Upper lobe of left lung (tissue), 6 donors: ENCODE measurements at regions not wholly inside any gene's neighbourhood (a gene's known extent, or its start where the extent isn't known, plus 50 kb on each side); places are given as distances from the start of the nearest gene placed in this dataset.
A peak's percentile ranks its signal among the peaks of the same experiment; 100 is the strongest.
"Not testable (repeated sequence)": the region's sequence is repeated elsewhere in the genome, so short reads cannot be mapped to it uniquely, and the experiment has no call there.

ENCODE experiments used
- ATAC-seq, 2 donors: fragments of 200-7000 bp; cut with Tn5 transposase; one replicate each; pipeline ENCODE4 v1.9.1; 2022; ENCODE audit warnings: mild to moderate bottlenecking in 2 of 2, moderate library complexity in 2 of 2; ENCODE audit not compliant: low FRiP score in 2 of 2
- DNase-seq, 2 donors: peaks; one replicate each; pipeline ENCODE4 v3.0.0-alpha.2; 2019 to 2020
- H3K27ac ChIP-seq, 4 donors: fragments of 200-600 bp; sonication (generic); one replicate each; pipeline ENCODE4 v1.5.1; 2016 to 2019
- H3K27me3 ChIP-seq, 4 donors: fragments of 200-600 bp; sonication (generic); one replicate each; pipeline ENCODE4 v1.5.1; 2017 to 2019
- H3K36me3 ChIP-seq, 4 donors: fragments of 200-600 bp; sonication (generic); one replicate each; pipeline ENCODE4 v1.5.1; 2016 to 2019
- H3K4me1 ChIP-seq, 4 donors: fragments of 200-600 bp; sonication (generic); one replicate each; pipeline ENCODE4 v1.5.1; 2018 to 2019
- H3K4me3 ChIP-seq, 4 donors: fragments of 200-600 bp; sonication (generic); one replicate each; pipeline ENCODE4 v1.5.1; 2017 to 2019; ENCODE audit warnings: mild to moderate bottlenecking in 2 of 4, moderate library complexity in 1 of 4
- H3K9me3 ChIP-seq, 4 donors: fragments of 200-600 bp; sonication (generic); one replicate each; pipeline ENCODE4 v1.5.1; 2018 to 2019
- EP300 ChIP-seq, 4 donors: sonication (generic); formaldehyde crosslinking; IDR thresholded peaks; one replicate each; pipeline ENCODE4 v1.5.1; 2017; ENCODE audit warnings: antibody characterized with exemption in 4 of 4, control low read depth in 2 of 4
- POLR2A ChIP-seq, 4 donors: fragments of 450-650 bp; IDR thresholded peaks; one replicate each; pipeline ENCODE4 v1.5.1; 2016 to 2017; ENCODE audit warnings: antibody characterized with exemption in 4 of 4, mild to moderate bottlenecking in 2 of 4
- POLR2AphosphoS5 ChIP-seq, 2 donors: sonication (generic); formaldehyde crosslinking; IDR thresholded peaks; one replicate each; pipeline ENCODE4 v1.5.1; 2017; ENCODE audit warnings: antibody characterized with exemption in 2 of 2
- WGBS, 2 donors: methylation state at CpG; one replicate each; pipeline ENCODE4 v1.1.5; 2017 to 2018; 5-methylcytosine and 5-hydroxymethylcytosine counted together
- TF ChIP-seq, protein P1 (sequence below), 6 experiments: fragments of 450-650 bp in 4 of 6; fragments of 200-600 bp in 2 of 6; sonication (generic) in 2 of 6; IDR thresholded peaks; one replicate each; pipeline ENCODE4 v1.5.1; 2016 to 2019; ENCODE audit warnings: antibody characterized with exemption in 6 of 6
- donor health status: DM: no; HTN: no; CAD: no; lungs with moderate emphysema.
- donor health status: DM: no; HTN: yes; CAD: no; lungs with severe emphysema.

DNA sequence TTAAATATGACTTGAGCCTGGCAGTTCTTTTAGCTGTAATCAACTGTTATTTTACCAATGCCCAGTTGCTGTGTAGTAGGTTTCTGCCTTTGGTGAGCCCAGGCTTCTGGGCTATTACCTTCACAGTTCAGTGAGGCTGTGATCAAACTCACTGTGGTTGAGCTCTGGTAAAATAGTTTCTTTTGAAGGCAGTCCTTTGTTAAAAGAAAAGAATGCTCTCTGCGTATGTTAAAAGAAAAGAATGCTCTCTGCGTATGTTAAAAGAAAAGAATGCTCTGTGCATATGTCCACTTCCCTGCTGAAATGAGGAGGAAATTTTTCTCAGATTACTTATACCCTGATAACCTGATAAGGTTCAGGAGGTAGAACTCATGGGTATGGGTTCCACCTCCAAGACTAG is 244.3 kb downstream of the RNF144A start:
- ATAC-seq (no peak), DNase-seq (no peak)
- Histone ChIP-seq H3K9me3 (no peaks in the 10 kb centered on the region), H3K36me3 (no peaks in the 10 kb centered on the region), H3K27ac (no peak overlapping the region), H3K4me1 (no peaks in the 10 kb centered on the region), H3K27me3 (no peaks in the 10 kb centered on the region), H3K4me3 (no peak overlapping the region)
- 90 to 100% methylated on average over 2 of the region's 2 CpGs for WGBS, 2 donors
- no peak for TF ChIP-seq EP300 (IDR thresholded peaks at IDR 0.05)
- TF ChIP-seq POLR2AphosphoS5 (IDR thresholded peaks at IDR 0.05), result no peak
- TF ChIP-seq, protein P1, sequence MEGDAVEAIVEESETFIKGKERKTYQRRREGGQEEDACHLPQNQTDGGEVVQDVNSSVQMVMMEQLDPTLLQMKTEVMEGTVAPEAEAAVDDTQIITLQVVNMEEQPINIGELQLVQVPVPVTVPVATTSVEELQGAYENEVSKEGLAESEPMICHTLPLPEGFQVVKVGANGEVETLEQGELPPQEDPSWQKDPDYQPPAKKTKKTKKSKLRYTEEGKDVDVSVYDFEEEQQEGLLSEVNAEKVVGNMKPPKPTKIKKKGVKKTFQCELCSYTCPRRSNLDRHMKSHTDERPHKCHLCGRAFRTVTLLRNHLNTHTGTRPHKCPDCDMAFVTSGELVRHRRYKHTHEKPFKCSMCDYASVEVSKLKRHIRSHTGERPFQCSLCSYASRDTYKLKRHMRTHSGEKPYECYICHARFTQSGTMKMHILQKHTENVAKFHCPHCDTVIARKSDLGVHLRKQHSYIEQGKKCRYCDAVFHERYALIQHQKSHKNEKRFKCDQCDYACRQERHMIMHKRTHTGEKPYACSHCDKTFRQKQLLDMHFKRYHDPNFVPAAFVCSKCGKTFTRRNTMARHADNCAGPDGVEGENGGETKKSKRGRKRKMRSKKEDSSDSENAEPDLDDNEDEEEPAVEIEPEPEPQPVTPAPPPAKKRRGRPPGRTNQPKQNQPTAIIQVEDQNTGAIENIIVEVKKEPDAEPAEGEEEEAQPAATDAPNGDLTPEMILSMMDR (IDR thresholded peaks at IDR 0.05), result no peak
- no peak for TF ChIP-seq POLR2A (IDR thresholded peaks at IDR 0.05)

DNA sequence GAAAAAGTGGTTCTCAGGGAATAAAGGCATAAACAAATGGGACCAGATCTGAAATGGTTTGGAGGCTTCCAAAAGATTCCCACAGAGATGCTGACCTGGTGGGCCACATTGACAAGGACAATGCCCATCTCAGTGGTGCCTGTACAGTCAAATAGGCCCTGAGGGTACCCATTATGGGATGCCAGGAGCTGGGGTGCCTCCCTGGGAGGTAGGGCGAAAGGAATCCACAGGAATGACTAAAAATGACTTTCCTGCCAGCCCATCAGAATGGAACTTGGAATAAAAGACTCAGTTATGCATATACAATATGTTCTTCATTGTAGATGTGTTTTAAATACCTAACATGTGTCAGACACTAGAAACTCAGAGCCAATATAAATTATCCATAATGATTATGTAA is 248.5 kb downstream of the RNF144A start:
- Histone ChIP-seq H3K27ac (no peak overlapping the region), H3K4me1 (no peaks in the 10 kb centered on the region), H3K4me3 (no peak overlapping the region), H3K9me3 (no peaks in the 10 kb centered on the region), H3K36me3 (no peaks in the 10 kb centered on the region), H3K27me3 (no peaks in the 10 kb centered on the region)
- DNase-seq (no peak), ATAC-seq (no peak)
- 86 to 89% methylated on average over 1 of the region's 1 CpG for WGBS, 2 donors
- TF ChIP-seq EP300 (IDR thresholded peaks at IDR 0.05) (no peak), POLR2AphosphoS5 (IDR thresholded peaks at IDR 0.05) (no peak), POLR2A (IDR thresholded peaks at IDR 0.05) (no peak)
- TF ChIP-seq, protein P1 (IDR thresholded peaks at IDR 0.05), result no peak

DNA sequence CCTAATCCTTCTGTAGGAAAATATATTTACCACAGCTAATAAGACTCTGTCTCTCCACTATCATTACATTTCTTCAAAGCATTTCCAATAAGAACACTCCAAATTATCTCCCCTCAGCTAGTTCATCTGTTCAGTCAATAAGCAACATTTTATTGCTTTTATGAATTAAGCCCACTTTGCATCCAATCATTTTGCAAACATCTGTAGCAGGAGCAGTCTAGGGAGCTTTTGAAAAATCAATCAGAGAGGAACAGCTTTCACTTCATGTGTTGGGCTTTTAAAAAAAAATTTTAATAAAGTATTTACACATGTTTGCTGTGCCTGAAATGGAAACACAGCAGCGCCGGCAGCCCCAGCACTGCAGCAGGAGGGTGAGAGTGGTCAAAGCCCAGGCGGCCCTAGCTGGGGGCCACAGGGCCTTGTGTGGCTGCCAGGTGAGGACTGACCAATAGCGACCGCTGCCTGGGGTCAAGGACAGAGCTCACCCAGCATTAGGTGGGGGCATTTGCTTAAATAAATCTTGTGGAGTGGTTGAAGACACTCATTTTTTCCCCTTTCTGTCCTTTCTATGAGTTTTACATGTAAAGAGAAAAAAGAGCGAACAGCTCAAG is 250.7 kb downstream of the RNF144A start:
- Histone ChIP-seq H3K27me3 (no peaks in the 10 kb centered on the region), H3K4me1 (no peaks in the 10 kb centered on the region)
- WGBS, 2 donors, result 90 to 91% methylated on average over 6 of the region's 6 CpGs

DNA sequence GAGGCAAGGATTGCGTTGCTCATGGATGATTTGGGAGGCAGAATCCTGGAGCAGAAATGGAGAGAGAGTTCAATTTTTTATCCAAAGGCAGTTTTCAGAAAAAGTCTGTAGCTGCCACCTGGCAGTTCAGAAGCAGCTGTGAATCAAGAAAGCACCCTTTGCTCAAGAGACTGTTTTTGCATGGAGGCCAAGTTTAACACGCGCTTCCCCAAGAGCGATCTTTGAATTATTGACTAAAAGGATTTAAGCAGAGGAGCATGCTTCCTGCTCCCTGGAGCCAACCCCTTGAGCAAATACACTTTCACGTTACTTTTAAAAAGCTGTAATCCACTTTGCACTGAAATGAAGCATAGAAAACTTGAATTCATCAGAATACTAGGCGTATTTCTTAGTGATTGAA is 252.4 kb downstream of the RNF144A start:
- Histone ChIP-seq H3K36me3 (no peaks in the 10 kb centered on the region), H3K4me3 (no peak overlapping the region), H3K27ac (no peak overlapping the region), H3K9me3 (no peaks in the 10 kb centered on the region), H3K4me1 (no peaks in the 10 kb centered on the region), H3K27me3 (no peaks in the 10 kb centered on the region)
- no peak for ATAC-seq
- TF ChIP-seq EP300 (IDR thresholded peaks at IDR 0.05), result no peak
- TF ChIP-seq, protein P1 (IDR thresholded peaks at IDR 0.05), result no peak
- TF ChIP-seq POLR2A (IDR thresholded peaks at IDR 0.05), result no peak
- TF ChIP-seq POLR2AphosphoS5 (IDR thresholded peaks at IDR 0.05), result no peak
- no peak for DNase-seq
- 63 to 77% methylated on average over 6 of the region's 6 CpGs for WGBS, 2 donors

More for the DNA sequence above, 250.7 kb downstream of the RNF144A start:
- Histone ChIP-seq H3K36me3 (no peaks in the 10 kb centered on the region), H3K27ac (no peak overlapping the region), H3K9me3 (no peaks in the 10 kb centered on the region), H3K4me3 (no peak overlapping the region)
- ATAC-seq (no peak), DNase-seq (peak in 1 of 2 donors; percentile 53)
- no peak for TF ChIP-seq EP300 (IDR thresholded peaks at IDR 0.05)
- TF ChIP-seq, protein P1 (IDR thresholded peaks at IDR 0.05), result no peak
- TF ChIP-seq POLR2A (IDR thresholded peaks at IDR 0.05), result no peak
- no peak for TF ChIP-seq POLR2AphosphoS5 (IDR thresholded peaks at IDR 0.05)

DNA sequence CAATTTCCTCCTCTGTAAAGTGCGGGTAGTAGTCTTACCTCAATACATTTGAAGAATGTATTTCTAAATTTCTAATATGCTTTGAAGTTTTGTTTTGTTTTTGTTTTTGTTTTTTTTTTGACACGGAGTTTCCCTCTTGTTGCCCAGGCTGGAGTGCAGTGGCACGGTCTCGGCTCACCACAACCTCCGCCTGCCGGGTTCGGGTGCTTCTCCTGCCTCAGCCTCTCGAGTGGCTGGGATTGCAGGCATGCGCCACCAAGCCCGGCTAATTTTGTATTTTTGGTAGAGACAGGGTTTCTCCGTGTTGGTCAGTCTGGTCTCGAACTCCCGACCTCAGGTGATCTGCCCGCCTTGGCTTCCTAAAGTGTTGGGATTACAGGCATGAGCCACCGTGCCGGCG is 261.8 kb downstream of the RNF144A start:
- H3K9me3 ChIP-seq, H3K4me1 ChIP-seq, H3K27ac ChIP-seq, H3K27me3 ChIP-seq, ATAC-seq, H3K4me3 ChIP-seq, H3K36me3 ChIP-seq: not testable (repeated sequence)
- WGBS, 2 donors, result 95 to 98% methylated on average over 17 of the region's 17 CpGs
- peak in 1 of 2 donors; percentile 37 for DNase-seq
